ENCODE measurements at regions not wholly inside any gene's neighbourhood (a gene's known extent, or its start where the extent isn't known, plus 50 kb on each side); places are given as distances from the start of the nearest gene placed in this dataset.
"Not testable (repeated sequence)": the region's sequence is repeated elsewhere in the genome, so short reads cannot be mapped to it uniquely, and the experiment has no call there.

DNA sequence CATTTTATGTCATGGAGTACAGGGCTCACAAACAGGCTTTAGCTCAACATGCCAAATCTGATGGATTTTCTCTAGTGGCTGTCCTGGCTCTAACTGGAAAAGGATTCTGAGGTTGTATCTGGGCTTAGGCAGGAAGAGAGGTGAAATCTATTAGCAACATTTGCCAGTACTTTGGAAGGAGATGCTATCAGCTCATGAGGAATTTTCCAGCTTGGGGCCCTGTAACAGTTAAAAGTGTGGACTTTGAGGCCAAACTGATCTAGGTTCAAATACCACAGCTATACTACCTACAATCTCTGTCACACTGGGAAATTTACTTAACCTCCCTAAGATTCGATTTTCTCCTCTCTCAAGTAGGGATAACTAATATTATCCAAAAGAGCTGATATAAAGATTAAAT lies 119.0 kb upstream of the HCCS start:
- no peaks in the 10 kb centered on the region for H4K20me1 ChIP-seq (ENCODE audit: insufficient read depth, low read length)
- H2AFZ ChIP-seq (ENCODE audit: low read length): no peak overlapping the region
- H3K4me3 ChIP-seq (ENCODE audit: low read depth, low read length, poor library complexity, severe bottlenecking): no peak overlapping the region
- no peaks in the 10 kb centered on the region for H3K9me3 ChIP-seq (ENCODE audit: low read length)
- H3K4me2 ChIP-seq (ENCODE audit: low read length): no peak overlapping the region
- H3K36me3 ChIP-seq (ENCODE audit: insufficient read depth, low read length): no peaks in the 10 kb centered on the region
- no peaks in the 10 kb centered on the region for H3K9me2 ChIP-seq (ENCODE audit: low read depth, low read length)
- no peak overlapping the region for H3K27ac ChIP-seq (ENCODE audit: low read depth, low read length, poor library complexity, severe bottlenecking)
- no peak overlapping the region for H3K9ac ChIP-seq (ENCODE audit: low read length)
- TF ChIP-seq EZH2 (IDR thresholded peaks at IDR 0.05; ENCODE audit: borderline replicate concordance, low read length): no peak
- TF ChIP-seq CTCF (IDR thresholded peaks at IDR 0.05; ENCODE audit: low read length): no peak
- no peaks in the 10 kb centered on the region for H3K79me2 ChIP-seq (ENCODE audit: insufficient read depth, low read length)
- no peaks in the 10 kb centered on the region for H3K27me3 ChIP-seq (ENCODE audit: insufficient read depth, low read length)
- H3K4me1 ChIP-seq (ENCODE audit: insufficient read depth, low read length, severe bottlenecking): no peaks in the 10 kb centered on the region
- H3F3A ChIP-seq (ENCODE audit: insufficient read depth, low read length): no peaks in the 10 kb centered on the region

- H3K9ac ChIP-seq (ENCODE audit: low read length); H3K4me2 ChIP-seq (ENCODE audit: low read length); H3K27ac ChIP-seq (ENCODE audit: low read depth, low read length, poor library complexity, severe bottlenecking); H4K20me1 ChIP-seq (ENCODE audit: insufficient read depth, low read length); H3K9me3 ChIP-seq (ENCODE audit: low read length); H3F3A ChIP-seq (ENCODE audit: insufficient read depth, low read length); H3K4me3 ChIP-seq (ENCODE audit: low read depth, low read length, poor library complexity, severe bottlenecking); H2AFZ ChIP-seq (ENCODE audit: low read length); H3K4me1 ChIP-seq (ENCODE audit: insufficient read depth, low read length, severe bottlenecking); H3K79me2 ChIP-seq (ENCODE audit: insufficient read depth, low read length); H3K36me3 ChIP-seq (ENCODE audit: insufficient read depth, low read length); H3K9me2 ChIP-seq (ENCODE audit: low read depth, low read length); H3K27me3 ChIP-seq (ENCODE audit: insufficient read depth, low read length): not testable (repeated sequence)
Measured at GRCh38 chrX:11007076-11007475, 104.1 kb upstream of the HCCS start.

GRCh38 chrX:11010476-11010875 lies 100.7 kb upstream of the HCCS start:
- Histone ChIP-seq H4K20me1 (ENCODE audit: insufficient read depth, low read length) (no peaks in the 10 kb centered on the region), H3K9ac (ENCODE audit: low read length) (no peak overlapping the region), H3K79me2 (ENCODE audit: insufficient read depth, low read length) (no peaks in the 10 kb centered on the region), H3K4me1 (ENCODE audit: insufficient read depth, low read length, severe bottlenecking) (no peaks in the 10 kb centered on the region), H2AFZ (ENCODE audit: low read length) (no peak overlapping the region), H3K9me2 (ENCODE audit: low read depth, low read length) (no peaks in the 10 kb centered on the region), H3F3A (ENCODE audit: insufficient read depth, low read length) (no peaks in the 10 kb centered on the region), H3K36me3 (ENCODE audit: insufficient read depth, low read length) (no peaks in the 10 kb centered on the region), H3K27ac (ENCODE audit: low read depth, low read length, poor library complexity, severe bottlenecking) (no peak overlapping the region), H3K9me3 (ENCODE audit: low read length) (no peaks in the 10 kb centered on the region), H3K27me3 (ENCODE audit: insufficient read depth, low read length) (no peaks in the 10 kb centered on the region), H3K4me3 (ENCODE audit: low read depth, low read length, poor library complexity, severe bottlenecking) (no peak overlapping the region), H3K4me2 (ENCODE audit: low read length) (no peak overlapping the region)
- no peak for TF ChIP-seq EZH2 (IDR thresholded peaks at IDR 0.05; ENCODE audit: borderline replicate concordance, low read length)
- TF ChIP-seq CTCF (IDR thresholded peaks at IDR 0.05; ENCODE audit: low read length): no peak

DNA sequence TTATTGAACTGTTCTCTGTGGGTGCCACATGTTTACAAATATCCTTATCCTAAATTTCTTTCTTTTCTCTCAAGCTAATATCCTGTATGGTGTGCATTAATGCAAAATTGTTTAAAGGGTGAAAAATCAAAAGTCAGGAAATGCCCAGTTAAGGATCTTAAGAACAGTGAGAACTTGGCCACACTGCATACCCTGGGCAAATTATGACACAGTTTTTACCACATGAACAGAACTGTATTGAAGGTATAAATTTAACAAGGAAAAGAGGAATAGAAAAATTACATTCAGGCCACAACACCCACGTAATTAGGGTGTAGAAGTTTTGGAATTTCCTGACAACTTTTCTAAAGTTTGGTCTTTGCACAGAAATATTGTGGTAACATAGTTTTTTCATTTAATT lies 94.4 kb upstream of the HCCS start:
- H3K4me2 ChIP-seq (ENCODE audit: low read length): no peak overlapping the region
- H2AFZ ChIP-seq (ENCODE audit: low read length): no peak overlapping the region
- H3K9me3 ChIP-seq (ENCODE audit: low read length): no peaks in the 10 kb centered on the region
- no peaks in the 10 kb centered on the region for H3K36me3 ChIP-seq (ENCODE audit: insufficient read depth, low read length)
- H3F3A ChIP-seq (ENCODE audit: insufficient read depth, low read length): no peaks in the 10 kb centered on the region
- H4K20me1 ChIP-seq (ENCODE audit: insufficient read depth, low read length): no peaks in the 10 kb centered on the region
- TF ChIP-seq CTCF (IDR thresholded peaks at IDR 0.05; ENCODE audit: low read length) (no peak), EZH2 (IDR thresholded peaks at IDR 0.05; ENCODE audit: borderline replicate concordance, low read length) (no peak)
- no peak overlapping the region for H3K4me3 ChIP-seq (ENCODE audit: low read depth, low read length, poor library complexity, severe bottlenecking)
- H3K9ac ChIP-seq (ENCODE audit: low read length): no peak overlapping the region
- H3K4me1 ChIP-seq (ENCODE audit: insufficient read depth, low read length, severe bottlenecking): no peaks in the 10 kb centered on the region
- no peak overlapping the region for H3K27ac ChIP-seq (ENCODE audit: low read depth, low read length, poor library complexity, severe bottlenecking)
- no peaks in the 10 kb centered on the region for H3K9me2 ChIP-seq (ENCODE audit: low read depth, low read length)
- H3K79me2 ChIP-seq (ENCODE audit: insufficient read depth, low read length): no peaks in the 10 kb centered on the region
- H3K27me3 ChIP-seq (ENCODE audit: insufficient read depth, low read length): no peaks in the 10 kb centered on the region

GRCh38 chrX:11022588-11022987 lies 88.5 kb upstream of the HCCS start:
- not testable (repeated sequence) for H3K27ac ChIP-seq (ENCODE audit: low read depth, low read length, poor library complexity, severe bottlenecking); H3F3A ChIP-seq (ENCODE audit: insufficient read depth, low read length); H3K9ac ChIP-seq (ENCODE audit: low read length); H3K27me3 ChIP-seq (ENCODE audit: insufficient read depth, low read length); H3K79me2 ChIP-seq (ENCODE audit: insufficient read depth, low read length); H3K9me2 ChIP-seq (ENCODE audit: low read depth, low read length); H3K4me2 ChIP-seq (ENCODE audit: low read length); H3K9me3 ChIP-seq (ENCODE audit: low read length); H3K4me1 ChIP-seq (ENCODE audit: insufficient read depth, low read length, severe bottlenecking); H3K36me3 ChIP-seq (ENCODE audit: insufficient read depth, low read length); H4K20me1 ChIP-seq (ENCODE audit: insufficient read depth, low read length); H2AFZ ChIP-seq (ENCODE audit: low read length); H3K4me3 ChIP-seq (ENCODE audit: low read depth, low read length, poor library complexity, severe bottlenecking)
